K562 (cell line): ENCODE measurements at regions not wholly inside any gene's neighbourhood (a gene's known extent, or its start where the extent isn't known, plus 50 kb on each side); places are given as distances from the start of the nearest gene placed in this dataset.

ENCODE experiments used
- ATAC-seq: fragments of 200-7000 bp; cut with Tn5 transposase; 3 replicates; pipeline ENCODE4 v1.9.1; 2020; ENCODE audit warnings: moderate library complexity
- BruUV-seq: library from RNA; stranded (reverse); fragments of 400-500 nt; replicated peaks from 2 replicates; lab custom pipeline; 2021; lab: Mats Ljungman, UMichigan
- CTCF ChIA-PET: fragments of 300-600 bp; formaldehyde crosslinking; extraction: SDS; loops from one replicate; lab custom pipeline; 2021; ENCODE audit warnings: low intra/inter-chr PET ratio; lab: Yijun Ruan, JAX
- POLR2A ChIA-PET: fragments of 300-600, 350-650 bp; sonication (Branson Sonifier 250); formaldehyde crosslinking; extraction: SDS; loops from one replicate; lab custom pipeline; 2021; ENCODE audit warnings: antibody characterized with exemption, inconsistent platforms; lab: Yijun Ruan, JAX
- DNase-seq, 4 experiments: peaks; one replicate each; pipeline versions ENCODE4 v3.0.0 to v3.0.0-alpha.2; 2011 to 2018; ENCODE audit warnings: low spot score in 3 of 4, mixed read lengths in 3 of 4; ENCODE audit errors: extremely low read depth in 1 of 4
- FAIRE-seq: peaks from 2 replicates; lab custom pipeline; 2011; peaks lifted over from hg19 to GRCh38; lab: Jason Lieb, UNC
- H2AFZ ChIP-seq: 2 replicates; pipeline ENCODE4 v1.6.0; 2011; ENCODE audit warnings: low read depth, low read length, control low read depth, inconsistent platforms
- H3K27ac ChIP-seq: fragments of 200-600 bp; 3 replicates; pipeline ENCODE4 v1.8.0; 2011; ENCODE audit warnings: low read depth, mild to moderate bottlenecking, control low read depth, inconsistent platforms, low read length, moderate library complexity, mixed read lengths; ENCODE audit errors: extremely low read depth
- H3K27me3 ChIP-seq, 2 experiments: fragments of 300-600 bp in 1 of 2; 2 replicates in 1 of 2; 3 replicates in 1 of 2; pipeline versions ENCODE4 v1.6.0 to v1.8.0; 2011; ENCODE audit warnings: inconsistent platforms in 2 of 2, low read length in 2 of 2, mild to moderate bottlenecking in 1 of 2, mixed read lengths in 1 of 2, moderate library complexity in 1 of 2; ENCODE audit not compliant: control insufficient read depth in 2 of 2, insufficient read depth in 2 of 2
- H3K36me3 ChIP-seq: fragments of 300-600 bp; 3 replicates; pipeline ENCODE4 v1.8.0; 2011; ENCODE audit warnings: mild to moderate bottlenecking, low read length, inconsistent platforms; ENCODE audit not compliant: control insufficient read depth, insufficient read depth
- H3K4me1 ChIP-seq, 2 experiments: fragments of 200-600 bp in 1 of 2; replicated peaks in 1 of 2; 2 replicates in 1 of 2; 3 replicates in 1 of 2; pipeline versions ENCODE4 v1.5.1 to v1.8.0; 2011; ENCODE audit warnings: inconsistent platforms in 2 of 2, low read length in 2 of 2, mild to moderate bottlenecking in 1 of 2, mixed read lengths in 1 of 2, moderate library complexity in 1 of 2; ENCODE audit not compliant: control insufficient read depth in 2 of 2, insufficient read depth in 2 of 2
- H3K4me2 ChIP-seq: 2 replicates; pipeline ENCODE4 v1.6.1; 2011; ENCODE audit warnings: low read length, control low read depth, inconsistent platforms, mixed read lengths; ENCODE audit not compliant: insufficient read depth
- H3K4me3 ChIP-seq: fragments of 200-600 bp; sonication (generic), shearing (Covaris generic); 2 replicates; pipeline ENCODE4 v1.5.1; 2016; ENCODE audit warnings: control low read depth, inconsistent platforms
- H3K79me2 ChIP-seq: fragments of 200-600 bp; 3 replicates; pipeline ENCODE4 v1.8.0; 2011; ENCODE audit warnings: low read length, inconsistent platforms; ENCODE audit not compliant: control insufficient read depth, insufficient read depth
- H3K9ac ChIP-seq, 2 experiments: 2 replicates each; pipeline versions ENCODE4 v1.6.0 to v1.6.1; 2011; ENCODE audit warnings: low read depth in 2 of 2, low read length in 2 of 2, control low read depth in 1 of 2, inconsistent platforms in 1 of 2, mild to moderate bottlenecking in 1 of 2, mixed read lengths in 1 of 2; ENCODE audit not compliant: insufficient read depth in 1 of 2
- H3K9me1 ChIP-seq: one replicate; pipeline ENCODE4 v1.6.0; 2011; ENCODE audit warnings: inconsistent platforms, mild to moderate bottlenecking, low read length, moderate library complexity; ENCODE audit not compliant: control insufficient read depth, insufficient read depth
- H3K9me3 ChIP-seq: replicated peaks from 2 replicates; pipeline ENCODE4 v1.5.1; 2011; ENCODE audit warnings: low read depth, low read length, inconsistent platforms; ENCODE audit not compliant: control insufficient read depth, insufficient read depth
- H4K20me1 ChIP-seq: replicated peaks from 2 replicates; pipeline ENCODE4 v1.6.1; 2011; ENCODE audit warnings: low read length, inconsistent platforms, mixed read lengths; ENCODE audit not compliant: control insufficient read depth, insufficient read depth
- FOSL1 ChIP-seq: fragments of 200-800 bp; sonication (Bioruptor generic); conservative IDR thresholded peaks from 2 replicates; pipeline ENCODE4 v1.6.1; 2016; ENCODE audit warnings: missing genetic modification characterization, missing compliant biosample characterization
- FOXJ2 ChIP-seq: fragments of 200-800 bp; sonication (Bioruptor generic); IDR thresholded peaks from 2 replicates; pipeline ENCODE4 v1.6.1; 2016; ENCODE audit warnings: missing genetic modification characterization, missing compliant biosample characterization
- FOXK2 ChIP-seq, 2 experiments: fragments of 450-650 bp; IDR thresholded peaks in 1 of 2; conservative IDR thresholded peaks in 1 of 2; 2 replicates each; pipeline ENCODE4 v1.6.1; 2016; ENCODE audit warnings: low read depth in 2 of 2, mild to moderate bottlenecking in 1 of 2
- IFI16 ChIP-seq: fragments of 250-450 bp; sonication (Bioruptor Pico); IDR thresholded peaks from 2 replicates; pipeline ENCODE4 v2.1.2; 2022; ENCODE audit warnings: mild to moderate bottlenecking, inconsistent platforms
- KLF13 ChIP-seq: fragments of 450-650 bp; IDR thresholded peaks from 2 replicates; pipeline ENCODE4 v1.6.1; 2016; ENCODE audit warnings: missing genetic modification characterization, low read depth, mild to moderate bottlenecking, missing compliant biosample characterization, moderate library complexity, borderline replicate concordance
- PHF20 ChIP-seq: fragments of 450-650 bp; IDR thresholded peaks from 2 replicates; pipeline ENCODE4 v1.6.1; 2018; ENCODE audit not compliant: partially characterized antibody
- PHTF2 ChIP-seq: fragments of 250-450 bp; sonication (Bioruptor Pico); IDR thresholded peaks from 2 replicates; pipeline ENCODE4 v1.5.0; 2021; ENCODE audit warnings: mild to moderate bottlenecking
- RCOR1 ChIP-seq, 2 experiments: IDR thresholded peaks; 2 replicates each; pipeline ENCODE4 v1.6.1; 2012; ENCODE audit warnings: low read depth in 2 of 2, low read length in 2 of 2, borderline replicate concordance in 1 of 2, improper control_type of control experiment in 1 of 2
- SNAPC5 ChIP-seq: fragments of 250-450 bp; sonication (Bioruptor Pico); IDR thresholded peaks from 2 replicates; pipeline ENCODE4 v1.8.0; 2021; ENCODE audit warnings: moderate library complexity, mild to moderate bottlenecking, inconsistent platforms
- TGIF2 ChIP-seq: sonication (generic); formaldehyde crosslinking; IDR thresholded peaks from 2 replicates; pipeline ENCODE4 v1.8.1; 2022; ENCODE audit warnings: mild to moderate bottlenecking, missing genetic modification reagents, moderate library complexity
- YY1 ChIP-seq, 3 experiments: IDR thresholded peaks; 2 replicates each; pipeline ENCODE4 v1.6.1; 2011; ENCODE audit warnings: low read length in 2 of 3, mild to moderate bottlenecking in 2 of 3, moderate library complexity in 2 of 3, borderline replicate concordance in 1 of 3, control low read depth in 1 of 3, low read depth in 1 of 3; ENCODE audit not compliant: insufficient read depth in 3 of 3, insufficient replicate concordance in 2 of 3, control insufficient read depth in 1 of 3, insufficient read length in 1 of 3; ENCODE audit errors: extremely low read depth in 1 of 3
- ZNF274 ChIP-seq: IDR thresholded peaks from 2 replicates; pipeline ENCODE4 v1.6.1; 2011; ENCODE audit warnings: low read depth, mild to moderate bottlenecking, low read length, moderate library complexity, borderline replicate concordance
- WGBS: fragments of 100-300 bp; shearing (Covaris generic); methylation state at CpG from one replicate; pipeline ENCODE4 v1.1.6; 2016; ENCODE audit warnings: low coverage, mixed read lengths; ENCODE audit not compliant: insufficient coverage; ENCODE audit errors: missing lambda C conversion rate; 5-methylcytosine and 5-hydroxymethylcytosine counted together
- in situ Hi-C: fragments of 300-500 bp; cut with MboI; formaldehyde crosslinking; loops from 4 replicates; pipeline ENCODE4 v1.15.0; 2018; ENCODE audit warnings: inconsistent platforms, mixed read lengths
- intact Hi-C: fragments of 100-400 bp; cut with micrococcal nuclease; formaldehyde crosslinking; loops from 2 replicates; pipeline ENCODE4 v1.14.2; 2022
- TF ChIP-seq, protein P1 (sequence below), 2 experiments: fragments of 450-650 bp in 1 of 2; sonication (generic) in 1 of 2; formaldehyde crosslinking in 1 of 2; IDR thresholded peaks in 1 of 2; conservative IDR thresholded peaks in 1 of 2; 2 replicates each; pipeline versions ENCODE4 v1.6.1 to v1.8.1; 2016 to 2023; ENCODE audit warnings: mild to moderate bottlenecking in 2 of 2, moderate library complexity in 2 of 2, inconsistent platforms in 1 of 2, missing genetic modification reagents in 1 of 2
- TF ChIP-seq, protein P2 (sequence below): fragments of 250-450 bp; sonication (Bioruptor Pico); IDR thresholded peaks from 2 replicates; pipeline ENCODE4 v1.5.0; 2022; ENCODE audit warnings: mild to moderate bottlenecking

- TF ChIP-seq, protein P1, sequence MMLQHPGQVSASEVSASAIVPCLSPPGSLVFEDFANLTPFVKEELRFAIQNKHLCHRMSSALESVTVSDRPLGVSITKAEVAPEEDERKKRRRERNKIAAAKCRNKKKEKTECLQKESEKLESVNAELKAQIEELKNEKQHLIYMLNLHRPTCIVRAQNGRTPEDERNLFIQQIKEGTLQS (IDR thresholded peaks at IDR 0.05), result no peak
- TF ChIP-seq, protein P1 (CRISPR knock-in tag; conservative IDR thresholded peaks at IDR 0.05), result no peak
- TF ChIP-seq YY1 (IDR thresholded peaks at IDR 0.05; ENCODE audit: borderline replicate concordance in 1 of 3, control insufficient read depth in 1 of 3, extremely low read depth in 1 of 3, insufficient read depth in 3 of 3, insufficient read length in 1 of 3, insufficient replicate concordance in 2 of 3, low read depth in 1 of 3, low read length in 2 of 3), result no peak
- no peak for TF ChIP-seq KLF13 (tag)
- TF ChIP-seq FOXK2 (conservative IDR thresholded peaks at IDR 0.05 in 1 of 2, IDR thresholded peaks at IDR 0.05 in 1 of 2; ENCODE audit: low read depth in 2 of 2), result no peak
- TF ChIP-seq, all 486 proteins: peak for 0
These were observed 192.8 kb downstream of the GALC start (continued) for GRCh38 chr14:87800216-87800615.

GRCh38 chr14:87799400-87799799, 193.6 kb downstream of the GALC start:
- no peaks in the 10 kb centered on the region for H3K9me3 ChIP-seq
- no peaks in the 10 kb centered on the region for H4K20me1 ChIP-seq
- no peak overlapping the region for H3K9ac ChIP-seq
- H3K79me2 ChIP-seq, result no peaks in the 10 kb centered on the region
- ChIA-PET CTCF (no interaction called here), POLR2A (no interaction called here)
- in situ Hi-C loops (no loop called here), intact Hi-C loops (no loop called here)
- H3K36me3 ChIP-seq, result no peaks in the 10 kb centered on the region
- H3K4me1 ChIP-seq, result no peaks in the 10 kb centered on the region
- H3K4me3 ChIP-seq, result no peak overlapping the region
- no peak overlapping the region for H3K4me2 ChIP-seq
- DNase-seq (no peak), ATAC-seq (no peak), FAIRE-seq (no peak)
- WGBS, result no CpG with 5 or more reads among the region's 3 CpGs
- no TSS peak for BruUV-seq
- no peaks in the 10 kb centered on the region for H3K27me3 ChIP-seq
- H2AFZ ChIP-seq, result no peak overlapping the region
- no peaks in the 10 kb centered on the region for H3K9me1 ChIP-seq
- H3K27ac ChIP-seq, result no peak overlapping the region
- TF ChIP-seq IFI16 (CRISPR knock-in tag) (no peak), RCOR1 (IDR thresholded peaks at IDR 0.05; ENCODE audit: borderline replicate concordance in 1 of 2, low read depth in 2 of 2, low read length in 2 of 2) (no peak), TGIF2 (CRISPR knock-in tag) (no peak), SNAPC5 (CRISPR knock-in tag) (no peak), PHF20 (no peak), PHTF2 (CRISPR knock-in tag) (no peak), FOSL1 (tag) (no peak), FOXJ2 (no peak), ZNF274 (no peak)
- TF ChIP-seq, protein P2, sequence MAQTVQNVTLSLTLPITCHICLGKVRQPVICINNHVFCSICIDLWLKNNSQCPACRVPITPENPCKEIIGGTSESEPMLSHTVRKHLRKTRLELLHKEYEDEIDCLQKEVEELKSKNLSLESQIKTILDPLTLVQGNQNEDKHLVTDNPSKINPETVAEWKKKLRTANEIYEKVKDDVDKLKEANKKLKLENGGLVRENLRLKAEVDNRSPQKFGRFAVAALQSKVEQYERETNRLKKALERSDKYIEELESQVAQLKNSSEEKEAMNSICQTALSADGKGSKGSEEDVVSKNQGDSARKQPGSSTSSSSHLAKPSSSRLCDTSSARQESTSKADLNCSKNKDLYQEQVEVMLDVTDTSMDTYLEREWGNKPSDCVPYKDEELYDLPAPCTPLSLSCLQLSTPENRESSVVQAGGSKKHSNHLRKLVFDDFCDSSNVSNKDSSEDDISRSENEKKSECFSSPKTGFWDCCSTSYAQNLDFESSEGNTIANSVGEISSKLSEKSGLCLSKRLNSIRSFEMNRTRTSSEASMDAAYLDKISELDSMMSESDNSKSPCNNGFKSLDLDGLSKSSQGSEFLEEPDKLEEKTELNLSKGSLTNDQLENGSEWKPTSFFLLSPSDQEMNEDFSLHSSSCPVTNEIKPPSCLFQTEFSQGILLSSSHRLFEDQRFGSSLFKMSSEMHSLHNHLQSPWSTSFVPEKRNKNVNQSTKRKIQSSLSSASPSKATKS (CRISPR knock-in tag), result no peak
